GM21737 (cell line): ENCODE measurements at regions not wholly inside any gene's neighbourhood (a gene's known extent, or its start where the extent isn't known, plus 50 kb on each side); places are given as distances from the start of the nearest gene placed in this dataset.

Experiments used
- ATAC-seq: cut with Tn5 transposase; IDR thresholded peaks from one replicate; pipeline ENCODE4 v1.9.1; 2021; ENCODE audit warnings: mild to moderate bottlenecking, moderate library complexity; ENCODE audit not compliant: unreplicated experiment

GRCh38 chr17:36752096-36752888 lies 150.9 kb downstream of the MRM1 start:
- ATAC-seq, result no peak

GRCh38 chr17:36755586-36755985 lies 154.2 kb downstream of the MRM1 start:
- no peak for ATAC-seq

- no peak for ATAC-seq
These were observed 155.3 kb downstream of the MRM1 start for GRCh38 chr17:36756695-36757094.

- ATAC-seq, result no peak
These were observed 159.0 kb downstream of the MRM1 start for GRCh38 chr17:36760425-36760824.

- ATAC-seq, result no peak
These were observed 160.0 kb downstream of the MRM1 start for GRCh38 chr17:36761203-36761950.

GRCh38 chr17:36765436-36766043 lies 164.2 kb downstream of the MRM1 start:
- no peak for ATAC-seq

- ATAC-seq, result no peak
These were observed 167.0 kb downstream of the MRM1 start for GRCh38 chr17:36768394-36768793.

GRCh38 chr17:36773039-36773438 lies 164.2 kb upstream of the LHX1 start:
- ATAC-seq, result no peak

- ATAC-seq, result no peak
These were observed 160.2 kb upstream of the LHX1 start for GRCh38 chr17:36777118-36777517.

GRCh38 chr17:36778448-36778847 lies 158.8 kb upstream of the LHX1 start:
- ATAC-seq, result no peak

GRCh38 chr17:36779550-36779949 lies 157.7 kb upstream of the LHX1 start:
- no peak for ATAC-seq

GRCh38 chr17:36784633-36785032 lies 152.6 kb upstream of the LHX1 start:
- ATAC-seq, result no peak

GRCh38 chr17:36786867-36787266 lies 150.4 kb upstream of the LHX1 start:
- ATAC-seq, result no peak

GRCh38 chr17:36791150-36791941 lies 145.9 kb upstream of the LHX1 start:
- no peak for ATAC-seq

GRCh38 chr17:36791942-36792475 lies 145.3 kb upstream of the LHX1 start:
- ATAC-seq, result no peak

GRCh38 chr17:36792849-36793248 lies 144.4 kb upstream of the LHX1 start:
- no peak for ATAC-seq

- ATAC-seq, result no peak
These were observed 143.3 kb upstream of the LHX1 start for GRCh38 chr17:36793976-36794375.

- no peak for ATAC-seq
These were observed 129.6 kb upstream of the LHX1 start for GRCh38 chr17:36807496-36808179.

- no peak for ATAC-seq
These were observed 129.1 kb upstream of the LHX1 start for GRCh38 chr17:36808180-36808661.

GRCh38 chr17:36812762-36813161 lies 124.5 kb upstream of the LHX1 start:
- no peak for ATAC-seq
